M059J (cell line): ENCODE measurements at regions not wholly inside any gene's neighbourhood (a gene's known extent, or its start where the extent isn't known, plus 50 kb on each side); places are given as distances from the start of the nearest gene placed in this dataset.
"Not testable (repeated sequence)": the region's sequence is repeated elsewhere in the genome, so short reads cannot be mapped to it uniquely, and the experiment has no call there.

Experiments
- DNase-seq: peaks from one replicate; pipeline ENCODE4 v3.0.0-alpha.2; 2012; ENCODE audit warnings: low read depth

DNA sequence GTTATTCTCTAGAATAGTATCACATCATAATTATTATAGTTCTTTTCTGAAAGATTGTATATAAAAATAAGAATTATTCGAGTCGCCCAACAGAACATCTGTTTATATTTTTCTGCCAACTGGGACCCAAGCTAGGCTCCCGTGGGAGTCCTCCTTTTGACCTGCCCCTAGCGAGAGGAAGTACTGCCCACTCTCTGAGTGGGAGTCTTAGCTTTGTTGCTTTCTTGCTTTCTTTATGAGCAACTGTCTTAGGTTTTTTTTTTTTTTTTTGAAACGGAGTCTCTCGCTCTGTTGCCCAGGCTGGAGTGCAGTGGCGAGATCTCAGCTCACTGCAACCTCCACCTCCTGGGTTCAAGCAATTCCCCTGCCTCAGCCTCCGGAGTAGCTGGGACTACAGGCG is 202.0 kb upstream of the ZNF184 start:
- no peak for DNase-seq

DNA sequence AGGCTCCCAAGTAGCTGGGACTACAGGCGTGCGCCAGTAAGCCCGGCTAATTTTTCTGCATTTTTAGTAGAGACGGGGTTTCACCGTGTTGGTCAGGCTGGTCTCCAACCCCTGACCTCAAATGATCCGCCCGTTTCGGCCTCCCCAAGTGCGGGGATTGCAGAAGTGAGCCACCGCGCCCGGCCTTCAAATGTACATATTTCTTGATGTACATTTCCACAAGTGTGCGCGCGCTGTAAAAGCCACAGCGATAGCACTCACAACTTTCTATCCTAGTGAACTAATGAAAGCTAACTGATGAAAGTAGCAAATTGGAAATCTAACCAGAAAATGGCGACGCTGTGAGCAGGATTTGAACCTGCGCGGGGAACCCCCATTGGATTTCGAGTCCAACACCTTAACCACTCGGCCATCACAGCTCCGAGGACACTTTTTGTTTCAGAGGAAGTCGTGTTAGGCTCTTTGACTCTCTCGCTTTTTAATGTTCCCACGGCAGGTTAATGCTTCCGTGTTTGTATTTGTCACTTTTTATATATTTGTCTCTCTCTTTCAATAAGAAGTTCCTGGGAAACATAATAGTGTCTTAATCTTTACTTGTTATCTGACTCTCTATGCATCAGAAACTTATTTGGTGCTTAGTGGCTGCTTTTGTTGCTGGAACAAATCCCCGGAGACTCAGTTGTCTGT is 199.4 kb upstream of the ZNF184 start:
- DNase-seq: peak; percentile 88

GRCh38 chr6:27669624-27670301 is 196.9 kb upstream of the ZNF184 start:
- peak; percentile 47 for DNase-seq

DNA sequence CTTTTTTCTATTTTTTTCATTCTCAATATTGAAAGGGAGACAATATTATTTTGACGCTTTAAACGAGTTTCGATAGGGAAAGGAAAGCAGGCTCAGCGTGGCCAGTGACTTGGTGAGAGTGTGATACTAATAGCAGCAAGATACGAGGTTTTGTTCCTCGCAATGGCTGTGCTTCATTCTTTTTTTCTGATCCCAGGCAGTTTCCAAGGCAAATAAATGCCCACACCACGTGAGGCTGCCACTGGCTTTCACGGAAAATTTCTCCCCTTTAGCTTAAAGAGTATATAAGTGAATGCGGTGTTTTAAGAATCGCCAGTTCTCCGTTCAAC is 196.4 kb upstream of the ZNF184 start:
- DNase-seq: peak; percentile 57

DNA sequence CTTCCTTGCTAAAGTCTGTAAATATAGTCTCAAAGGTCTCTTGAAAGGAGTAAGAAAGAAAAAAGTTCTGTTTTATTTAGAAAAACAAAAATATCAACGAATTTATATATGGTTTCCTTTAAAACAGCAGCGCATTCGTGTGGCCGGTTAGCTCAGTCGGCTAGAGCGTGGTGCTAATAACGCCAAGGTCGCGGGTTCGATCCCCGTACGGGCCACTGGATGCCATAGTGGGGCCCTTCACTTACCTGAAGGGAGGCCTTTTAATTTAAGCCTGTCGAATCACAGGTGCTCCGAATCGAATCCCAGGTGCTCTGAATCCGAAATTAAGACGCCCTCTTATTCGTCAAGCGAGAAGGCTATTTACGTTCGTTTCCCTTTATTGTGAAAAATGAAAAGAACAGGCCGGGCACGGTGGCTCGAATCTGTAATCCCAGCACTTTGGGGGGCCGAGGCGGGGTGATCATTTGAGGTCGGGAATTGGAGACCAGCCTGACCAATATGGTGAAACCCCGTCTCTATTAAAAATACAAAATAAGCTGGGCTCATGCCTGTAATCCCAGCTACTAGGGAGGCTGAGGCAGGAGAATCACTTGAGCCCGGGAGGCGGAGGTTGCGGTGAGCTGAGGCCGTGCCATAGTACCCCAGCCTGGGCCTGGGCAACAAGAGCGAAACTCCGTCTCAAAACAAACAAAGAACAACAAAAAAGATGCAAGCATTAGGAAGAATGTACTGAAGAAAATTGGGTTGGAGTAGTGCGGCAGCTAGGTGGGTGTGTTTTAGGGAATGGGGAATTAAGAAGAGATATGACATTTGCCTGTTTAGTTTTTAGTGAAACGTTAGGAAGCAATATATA is 195.8 kb upstream of the ZNF184 start:
- DNase-seq: peak; percentile 88

DNA sequence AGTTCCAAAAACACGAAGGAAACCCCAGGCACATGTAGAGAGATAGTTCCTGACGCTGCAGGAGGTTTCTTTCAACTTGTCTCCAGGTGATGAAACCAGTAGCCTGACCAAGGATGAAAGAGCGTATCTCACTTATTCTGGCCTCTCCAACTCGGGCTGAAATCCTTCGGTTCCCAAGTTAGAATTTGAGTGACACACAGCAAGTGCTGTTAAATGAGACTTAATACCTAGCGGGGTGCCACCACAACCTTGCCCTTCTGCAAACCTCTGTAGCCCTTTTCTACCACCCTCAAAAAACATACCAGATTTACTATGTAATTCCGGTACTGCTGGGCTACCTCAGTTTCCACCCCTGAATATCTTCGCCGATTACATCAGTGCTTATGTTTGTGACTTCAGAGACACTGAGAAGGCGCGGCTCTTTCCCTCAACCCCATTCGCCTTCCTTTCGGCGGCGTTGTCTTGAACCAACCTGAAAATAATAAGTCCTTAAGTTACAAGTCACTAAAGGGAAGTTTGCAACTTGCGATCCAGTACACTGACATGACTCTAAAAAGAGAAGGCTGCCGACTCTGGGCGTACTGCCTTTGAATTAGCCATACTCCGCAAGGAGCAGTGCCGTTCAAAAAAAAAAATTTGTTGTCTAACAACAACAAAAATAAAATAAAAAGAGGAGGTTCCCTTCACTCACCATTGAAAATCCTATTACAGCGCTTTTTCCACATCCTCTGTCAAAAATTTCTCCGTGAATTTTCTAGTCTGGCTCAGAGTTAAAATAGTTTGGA is 194.9 kb upstream of the ZNF184 start:
- peak; percentile 49 for DNase-seq

GRCh38 chr6:27667016-27667656 is 194.2 kb upstream of the ZNF184 start:
- no peak for DNase-seq

GRCh38 chr6:27662769-27663168 is 189.9 kb upstream of the ZNF184 start:
- DNase-seq: no peak

DNA sequence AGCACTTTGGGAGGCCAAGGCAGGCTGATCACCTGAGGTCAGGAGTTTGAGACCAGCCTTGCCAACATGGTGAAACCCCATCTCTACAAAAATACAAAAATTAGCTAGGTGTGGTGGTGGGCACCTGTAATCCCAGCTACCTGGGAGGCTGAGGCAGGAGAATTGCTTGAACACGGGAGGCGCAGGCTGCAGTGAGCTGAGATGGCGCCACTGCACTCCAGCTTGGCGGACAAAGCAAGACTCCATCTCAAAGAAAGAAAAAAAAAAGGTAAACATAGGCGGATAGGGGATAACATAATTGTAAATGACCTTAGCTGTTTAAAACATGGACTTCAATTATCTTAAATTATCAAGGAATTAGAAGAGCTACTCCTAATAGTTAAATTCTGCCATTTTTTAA is 189.3 kb upstream of the ZNF184 start:
- not testable (repeated sequence) for DNase-seq

DNA sequence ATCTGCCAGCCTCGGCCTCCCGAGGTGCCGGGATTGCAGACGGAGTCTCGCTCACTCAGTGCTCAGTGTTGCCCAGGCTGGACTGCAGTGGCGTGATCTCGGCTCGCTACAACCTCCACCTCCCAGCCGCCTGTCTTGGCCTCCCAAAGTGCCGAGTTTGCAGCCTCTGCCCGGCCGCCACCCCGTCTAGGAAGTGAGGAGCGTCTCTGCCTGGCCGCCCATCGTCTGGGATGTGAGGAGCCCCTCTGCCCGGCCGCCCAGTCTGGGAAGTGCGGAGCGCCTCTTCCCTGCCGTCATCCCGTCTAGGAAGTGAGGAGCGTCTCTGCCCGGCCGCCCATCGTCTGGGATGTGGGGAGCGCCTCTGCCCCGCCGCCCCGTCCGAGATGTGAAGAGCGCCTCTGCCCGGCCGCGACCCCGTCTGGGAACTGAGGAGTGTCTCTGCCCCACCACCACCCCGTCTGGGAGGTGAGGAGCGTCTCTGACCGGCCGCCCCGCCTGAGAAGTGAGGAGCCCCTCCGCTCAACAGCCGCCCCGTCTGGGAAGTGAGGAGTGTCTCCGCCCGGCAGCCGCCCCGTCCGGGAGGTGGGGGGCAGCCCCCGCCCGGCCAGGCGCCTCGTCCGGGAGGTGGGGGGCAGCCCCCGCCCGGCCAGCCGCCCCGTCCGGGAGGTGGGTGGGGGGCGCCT is 180.4 kb upstream of the ZNF184 start:
- not testable (repeated sequence) for DNase-seq

- peak; percentile 40 for DNase-seq
Measured at GRCh38 chr6:27651371-27651732, 178.4 kb upstream of the ZNF184 start.

GRCh38 chr6:27650620-27651370 is 177.9 kb upstream of the ZNF184 start:
- DNase-seq: peak; percentile 84

DNA sequence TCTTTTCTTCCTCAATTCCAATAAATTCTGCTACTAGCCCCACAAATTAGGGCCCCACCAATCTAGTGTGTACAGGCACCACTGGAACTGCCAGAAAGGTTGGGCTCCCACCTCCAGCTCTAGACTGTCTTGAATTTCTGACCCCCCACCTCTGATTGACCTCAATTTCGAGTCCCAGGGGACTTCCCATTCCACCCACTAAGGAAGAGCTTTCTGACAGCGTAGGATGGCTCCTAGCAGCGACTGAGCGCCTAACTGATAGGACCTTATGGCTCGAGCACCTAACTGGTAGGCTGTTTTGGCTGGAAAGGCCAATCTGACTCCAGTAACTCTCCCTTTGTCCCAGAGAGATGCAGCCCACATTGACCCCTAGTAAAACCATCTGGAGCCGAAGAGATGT is 171.6 kb upstream of the ZNF184 start:
- DNase-seq: no peak

GRCh38 chr6:27642744-27643456 is 170.0 kb upstream of the ZNF184 start:
- DNase-seq: no peak

DNA sequence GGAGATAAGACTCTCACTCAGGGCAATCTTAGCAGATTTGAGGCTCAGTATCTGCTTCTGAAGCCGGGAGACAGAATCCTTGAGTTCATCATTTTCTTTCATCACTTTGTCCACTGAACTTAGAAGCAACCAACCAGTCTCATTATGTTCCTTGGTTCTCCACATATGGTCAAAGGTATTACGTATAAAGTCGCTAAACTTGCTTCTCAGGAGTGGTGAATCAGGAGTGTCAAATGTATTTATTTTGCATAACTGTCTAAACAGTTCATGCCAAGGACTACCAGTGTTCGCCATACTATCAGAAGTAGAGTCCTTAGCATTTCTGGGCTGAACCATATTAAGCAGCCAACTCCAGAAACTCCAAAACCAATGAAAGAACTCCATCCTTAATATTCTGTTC is 163.0 kb upstream of the ZNF184 start:
- not testable (repeated sequence) for DNase-seq

GRCh38 chr6:27633221-27633688 is 160.3 kb upstream of the ZNF184 start:
- DNase-seq: peak; percentile 74

DNA sequence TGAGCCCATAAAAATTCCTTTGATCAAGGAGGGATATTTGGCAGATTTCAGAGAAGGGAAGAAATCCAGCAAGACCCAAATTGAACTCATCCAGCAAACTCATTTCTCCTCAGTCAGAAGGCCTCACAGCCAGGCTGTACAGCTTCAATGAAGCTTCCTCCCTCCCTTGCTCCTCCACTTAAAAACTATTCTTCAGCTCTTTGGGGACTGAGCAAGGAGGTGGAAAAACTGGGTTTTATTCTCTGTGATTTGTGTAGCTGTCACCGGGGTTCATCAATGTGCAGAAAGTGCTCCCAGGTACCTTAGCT is 158.7 kb upstream of the ZNF184 start:
- DNase-seq: no peak

DNA sequence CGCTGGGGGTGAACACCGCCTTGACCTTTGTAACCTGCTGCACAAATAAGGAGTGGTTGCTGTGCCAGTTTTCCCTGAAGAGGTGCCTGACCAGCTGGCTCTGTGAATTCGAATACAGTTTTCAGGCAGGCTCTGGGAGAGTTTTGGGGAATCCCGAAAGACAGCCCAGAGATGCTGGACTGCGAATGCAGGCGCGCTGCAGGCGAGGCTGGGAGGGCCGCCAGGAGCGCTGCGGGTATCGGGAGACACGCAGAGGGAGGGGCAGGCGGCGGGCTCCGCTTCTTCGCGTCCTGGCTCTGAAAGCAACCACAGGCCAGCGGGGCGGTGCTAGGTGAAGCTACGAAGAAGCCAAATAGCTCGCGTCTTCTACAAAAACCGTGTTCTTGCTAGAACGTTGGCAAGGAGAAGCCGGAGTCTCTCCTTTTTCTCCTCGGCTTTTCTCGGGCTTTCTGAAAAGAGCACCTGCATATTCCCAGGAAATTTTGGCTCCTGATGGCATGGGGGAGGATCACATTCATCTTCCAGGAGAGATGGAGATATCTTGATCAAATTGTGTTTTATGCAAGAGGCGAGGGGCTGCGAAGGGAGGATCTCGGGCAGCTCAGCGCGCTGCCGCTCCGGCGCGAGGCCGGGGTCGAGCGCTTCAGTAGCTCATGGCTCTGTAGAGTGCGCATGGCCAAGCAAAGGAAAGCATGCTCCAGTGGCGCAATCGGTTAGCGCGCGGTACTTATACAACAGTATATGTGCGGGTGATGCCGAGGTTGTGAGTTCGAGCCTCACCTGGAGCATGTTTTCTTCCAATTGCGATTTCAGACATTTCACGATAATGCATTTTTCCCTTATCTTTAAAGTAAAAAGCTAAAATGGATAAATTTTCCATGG is 158.1 kb upstream of the ZNF184 start:
- peak; percentile 77 for DNase-seq
